Thyroid gland (tissue), 4 donors: ENCODE measurements at regions not wholly inside any gene's neighbourhood (a gene's known extent, or its start where the extent isn't known, plus 50 kb on each side); places are given as distances from the start of the nearest gene placed in this dataset.

Source experiments
- CTCF ChIP-seq, 6 experiments: fragments of 200-600 bp in 3 of 6; fragments of 450-650 bp in 3 of 6; sonication (generic) in 3 of 6; IDR thresholded peaks; one replicate each; pipeline ENCODE4 v1.5.1; 2016 to 2019; ENCODE audit warnings: antibody characterized with exemption in 6 of 6, mild to moderate bottlenecking in 2 of 6, inconsistent platforms in 1 of 6, moderate library complexity in 1 of 6
- POLR2A ChIP-seq, 2 donors: fragments of 450-650 bp; IDR thresholded peaks; one replicate each; pipeline ENCODE4 v1.6.1; 2017; ENCODE audit warnings: antibody characterized with exemption in 2 of 2, mild to moderate bottlenecking in 2 of 2, moderate library complexity in 1 of 2

GRCh38 chr15:37847776-37848175 is 86.7 kb upstream of the TMCO5A start:
- no peak for TF ChIP-seq CTCF (IDR thresholded peaks at IDR 0.05)
- no peak for TF ChIP-seq POLR2A (IDR thresholded peaks at IDR 0.05)
